GF-D8 (cell line): ENCODE measurements at regions not wholly inside any gene's neighbourhood (a gene's known extent, or its start where the extent isn't known, plus 50 kb on each side); places are given as distances from the start of the nearest gene placed in this dataset.

Experiments
- DNase-seq: peaks from one replicate; lab custom pipeline; 2025; lab: John Stamatoyannopoulos, UW

DNA sequence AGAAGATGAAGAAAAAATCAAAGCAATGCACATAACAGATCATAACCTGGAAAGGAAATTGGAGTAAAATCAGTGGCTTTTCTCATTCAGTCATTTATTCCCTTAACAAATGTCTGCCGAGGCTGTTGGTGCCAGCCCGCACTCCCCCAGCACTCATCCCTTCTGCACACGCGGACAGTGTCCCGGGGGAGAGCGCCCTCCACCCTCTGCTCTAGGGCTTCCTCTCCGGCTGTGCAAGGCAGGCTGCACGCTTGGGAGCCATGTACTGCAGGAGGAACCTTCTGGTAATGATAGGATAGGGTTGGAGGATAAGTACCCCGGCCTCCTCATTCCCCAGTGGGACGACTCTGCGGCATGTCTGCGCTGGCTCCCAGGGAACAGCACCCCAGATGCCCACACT lies 134.5 kb downstream of the PAX1 start:
- no peak for DNase-seq

DNA sequence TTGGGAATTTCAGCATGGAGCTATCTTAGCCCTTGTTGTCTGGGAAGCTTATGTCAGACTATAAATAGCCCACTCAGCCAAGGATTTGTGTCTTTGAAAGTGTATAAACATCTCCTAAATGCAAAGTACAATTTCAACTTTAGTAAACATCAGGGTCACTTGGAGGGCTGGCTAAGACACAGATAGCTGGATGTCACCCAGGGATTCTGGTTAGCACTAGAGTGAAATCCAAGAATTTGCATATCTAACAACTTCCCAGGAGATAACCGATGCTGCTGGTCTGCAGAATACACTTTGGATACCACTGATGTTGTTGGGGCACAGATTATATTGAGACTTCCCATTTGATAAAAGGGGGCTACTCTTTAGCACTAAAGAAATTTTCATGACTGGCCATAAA lies 130.9 kb downstream of the PAX1 start:
- no peak for DNase-seq

DNA sequence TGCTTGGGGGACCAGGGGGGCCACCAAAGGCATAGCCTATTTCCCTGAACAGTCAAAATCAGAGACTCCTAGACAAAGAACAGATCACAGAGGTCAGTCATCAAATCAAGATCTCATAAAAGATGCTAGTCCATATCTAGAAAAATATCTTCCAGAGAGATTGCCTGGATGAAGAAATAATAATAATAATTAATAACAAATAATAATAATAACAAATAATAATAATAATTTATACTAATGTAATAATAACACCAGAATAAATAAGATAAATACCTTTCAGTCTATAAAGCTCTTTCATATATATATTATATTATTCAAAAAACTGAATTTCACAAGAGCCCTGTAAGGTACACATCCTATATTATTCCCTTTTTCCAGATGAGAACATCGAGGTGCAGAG lies 129.6 kb downstream of the PAX1 start:
- no peak for DNase-seq

DNA sequence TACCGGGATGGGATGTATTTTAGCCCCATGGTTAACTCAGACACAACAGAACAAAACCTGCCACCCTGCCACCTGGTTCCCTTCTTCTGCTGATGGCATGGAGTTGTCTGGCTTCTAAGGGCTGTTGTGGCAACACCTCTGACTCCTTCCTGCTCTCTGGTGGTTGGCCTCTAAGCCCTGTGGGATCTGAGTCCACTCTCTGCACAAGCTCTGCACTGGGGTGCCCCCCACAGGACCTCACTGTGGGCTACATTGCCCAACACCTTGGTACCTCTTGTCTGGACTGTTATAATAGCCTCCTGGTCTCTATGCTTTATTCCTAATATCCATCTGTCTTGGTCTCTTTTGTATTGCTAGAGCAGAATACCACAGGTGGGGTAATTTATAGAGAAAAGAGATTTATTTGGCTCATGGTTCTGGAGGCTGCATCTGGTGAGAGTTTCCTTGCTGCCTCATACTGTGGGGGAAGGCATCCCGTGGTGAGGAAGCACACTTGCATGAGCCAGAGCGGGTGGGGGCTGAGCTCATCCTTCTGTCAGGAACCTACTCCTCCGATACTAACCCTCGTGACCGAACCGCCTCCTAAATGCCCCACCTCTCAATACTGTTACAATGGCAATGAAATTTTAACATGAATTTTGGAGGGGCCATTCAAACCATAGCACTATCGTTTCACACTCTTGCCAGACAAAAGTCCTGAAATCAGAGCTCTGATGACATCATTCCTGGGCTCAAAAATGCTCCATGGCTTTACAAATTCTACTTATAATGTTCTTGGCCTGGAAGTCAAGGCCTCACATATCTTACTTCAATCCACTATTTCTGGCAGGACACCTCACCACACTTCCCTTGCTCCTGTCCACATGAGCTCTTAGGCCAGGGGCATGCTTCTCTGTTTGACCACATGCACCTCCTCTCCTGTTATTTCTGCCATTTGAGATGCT lies 127.2 kb downstream of the PAX1 start:
- DNase-seq, result no peak

DNA sequence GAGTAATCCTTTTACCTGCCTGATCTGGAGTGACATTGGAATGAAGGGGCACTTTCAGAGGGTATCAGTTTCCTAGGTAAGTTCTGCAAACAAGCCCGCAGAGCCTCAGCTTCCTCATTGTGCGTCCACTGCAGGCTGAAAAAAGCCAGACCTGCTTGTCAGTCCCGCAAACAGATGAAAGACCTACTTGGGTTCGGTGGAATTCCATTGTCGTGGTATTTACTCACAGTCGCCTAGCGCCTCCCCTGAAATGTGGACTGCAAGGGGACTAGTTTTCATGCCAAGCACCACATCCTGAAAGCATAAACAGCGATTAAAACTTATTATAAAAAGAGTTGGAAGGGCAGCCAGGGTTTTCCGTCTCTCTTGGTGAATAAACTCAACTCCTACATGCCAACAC lies 121.5 kb downstream of the PAX1 start:
- DNase-seq, result no peak

DNA sequence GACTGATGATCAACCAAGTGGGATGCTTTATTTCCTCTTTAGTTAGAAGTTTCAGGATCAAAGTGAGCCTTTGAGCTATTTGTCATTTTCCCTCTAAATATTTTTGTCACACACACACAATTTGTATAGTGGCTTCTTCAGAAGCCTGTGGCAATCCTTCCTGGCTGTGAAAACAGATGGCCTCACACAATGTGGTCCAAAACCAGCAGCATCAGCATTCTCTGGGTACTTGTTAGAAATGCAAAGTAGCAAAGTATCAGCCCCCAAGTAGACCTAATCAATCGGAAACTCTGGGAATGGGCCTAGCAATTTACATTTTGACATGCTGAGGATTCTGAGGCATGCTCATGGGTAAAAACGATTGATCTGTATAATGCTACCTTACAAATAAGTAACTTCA lies 115.9 kb downstream of the PAX1 start:
- no peak for DNase-seq

DNA sequence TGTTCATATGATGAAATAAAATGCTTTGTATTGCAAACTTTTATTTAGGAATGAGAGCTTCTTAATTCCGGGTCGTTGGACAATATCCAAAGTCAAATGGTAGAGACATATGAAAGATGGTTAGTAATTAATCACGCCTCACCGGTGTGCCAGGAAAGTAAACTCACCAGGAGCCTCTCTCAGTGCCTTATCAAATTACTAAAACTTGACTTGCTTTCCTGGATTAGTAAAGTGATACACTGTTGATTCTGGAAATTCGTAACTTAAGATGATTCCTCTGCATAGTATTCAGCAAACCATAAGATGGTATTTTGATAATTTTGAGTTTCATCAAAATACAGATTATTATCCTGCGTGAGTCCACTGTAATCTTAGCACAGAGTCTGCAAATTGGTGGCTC lies 115.2 kb downstream of the PAX1 start:
- no peak for DNase-seq

DNA sequence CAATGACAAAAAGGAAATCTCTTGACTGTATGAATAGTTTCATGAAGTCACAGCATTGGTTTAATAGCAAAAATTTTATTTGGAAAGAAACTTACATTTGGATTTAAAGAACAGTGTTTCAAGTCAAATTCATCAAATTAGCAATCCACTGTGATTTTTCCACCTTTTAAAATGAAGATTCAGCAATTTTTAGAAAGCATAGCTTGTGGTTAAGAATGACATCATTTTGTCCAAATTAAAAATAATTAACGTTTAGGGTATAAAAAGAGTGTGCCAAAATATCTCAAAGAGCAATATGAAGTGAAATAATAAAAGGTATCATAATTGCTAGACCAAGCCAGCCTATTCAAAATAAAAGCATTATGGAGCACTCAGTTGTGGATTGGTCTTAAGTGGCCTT lies 114.6 kb downstream of the PAX1 start:
- no peak for DNase-seq

DNA sequence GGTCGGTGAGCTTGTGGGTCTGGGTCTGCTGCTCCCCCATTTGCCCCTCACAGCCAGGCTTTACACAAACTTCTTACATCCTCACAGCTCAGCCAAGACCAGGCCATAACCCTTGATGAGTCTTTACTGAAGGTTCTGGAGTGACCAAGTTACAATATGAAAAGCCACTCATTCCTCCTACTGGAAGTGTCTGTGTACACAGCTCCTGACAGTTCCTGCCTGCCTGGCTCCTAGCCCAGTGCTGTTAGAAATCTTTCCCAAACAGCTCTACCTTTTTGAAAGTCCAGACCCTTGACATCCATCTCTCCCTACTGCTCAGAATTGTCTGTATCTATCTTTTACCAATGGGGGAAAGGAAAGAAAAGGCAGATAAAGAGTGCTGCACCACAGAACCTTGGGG lies 106.9 kb downstream of the PAX1 start:
- no peak for DNase-seq

DNA sequence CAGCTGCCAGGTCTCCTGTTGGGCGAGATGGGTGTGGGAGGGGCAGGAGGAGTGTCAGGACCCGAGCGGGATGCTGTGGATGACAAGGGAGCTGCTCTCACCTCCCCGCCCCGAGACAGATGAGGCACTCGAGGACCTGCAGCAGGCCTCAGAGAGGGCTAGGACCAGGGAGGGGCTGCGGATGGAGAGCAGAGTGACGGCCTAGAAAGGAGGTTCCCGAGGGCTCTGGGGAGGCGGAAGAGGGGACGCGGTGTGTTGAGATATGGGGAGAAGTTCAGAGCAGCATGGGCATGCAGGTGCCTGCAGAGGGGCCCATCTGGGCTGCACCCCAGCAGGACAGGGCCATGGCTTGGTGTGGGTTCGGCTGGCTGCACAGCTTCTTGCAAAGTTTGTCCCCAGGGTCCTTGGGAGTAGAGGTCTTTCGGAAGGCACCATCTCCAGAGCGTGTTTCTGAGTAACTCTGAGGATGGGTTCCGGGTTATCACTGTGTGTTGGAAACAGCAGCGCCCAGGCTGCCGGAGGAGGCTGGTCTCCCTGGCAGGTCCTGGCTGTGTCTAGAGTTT lies 104.6 kb downstream of the PAX1 start:
- DNase-seq, result no peak

DNA sequence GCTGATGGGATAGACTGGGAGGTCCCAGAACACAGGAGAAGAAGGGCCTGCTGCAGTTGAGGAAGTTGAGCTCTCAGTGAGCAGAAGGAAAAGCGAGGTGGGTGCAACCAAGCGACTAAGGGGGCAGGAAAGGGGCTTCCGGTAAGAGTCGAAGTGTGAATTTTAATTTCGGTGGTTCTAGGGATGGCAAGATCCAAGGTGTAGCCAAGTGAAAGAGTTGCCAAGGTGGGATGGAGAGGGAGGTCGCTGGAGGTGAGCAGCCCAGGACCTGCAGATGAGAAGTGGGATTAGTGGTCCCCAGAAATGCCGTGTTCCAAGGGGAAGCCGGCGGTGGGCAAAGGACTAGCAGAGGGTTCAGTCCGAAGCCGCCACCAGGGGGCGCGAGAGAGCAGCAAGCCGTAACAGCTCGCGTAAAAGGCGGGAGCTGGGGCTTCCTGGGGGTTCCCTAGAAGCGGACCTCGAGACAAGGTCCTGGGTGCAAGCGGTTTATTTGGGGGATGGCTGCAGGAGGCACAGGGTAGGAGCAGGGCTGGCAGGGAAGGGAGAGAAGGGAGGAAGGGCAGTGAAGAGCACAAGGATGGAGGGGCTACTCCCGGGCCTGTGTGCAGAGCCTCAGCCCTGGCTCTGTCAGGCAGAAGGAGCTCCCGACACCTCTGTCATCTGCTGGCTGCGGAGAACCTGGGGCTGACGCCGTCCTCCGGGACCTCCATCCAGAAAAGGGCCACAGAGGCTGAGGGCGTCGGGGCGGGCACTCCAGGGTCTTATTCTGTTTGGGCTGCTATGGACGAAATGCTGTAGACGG lies 103.6 kb downstream of the PAX1 start:
- no peak for DNase-seq

DNA sequence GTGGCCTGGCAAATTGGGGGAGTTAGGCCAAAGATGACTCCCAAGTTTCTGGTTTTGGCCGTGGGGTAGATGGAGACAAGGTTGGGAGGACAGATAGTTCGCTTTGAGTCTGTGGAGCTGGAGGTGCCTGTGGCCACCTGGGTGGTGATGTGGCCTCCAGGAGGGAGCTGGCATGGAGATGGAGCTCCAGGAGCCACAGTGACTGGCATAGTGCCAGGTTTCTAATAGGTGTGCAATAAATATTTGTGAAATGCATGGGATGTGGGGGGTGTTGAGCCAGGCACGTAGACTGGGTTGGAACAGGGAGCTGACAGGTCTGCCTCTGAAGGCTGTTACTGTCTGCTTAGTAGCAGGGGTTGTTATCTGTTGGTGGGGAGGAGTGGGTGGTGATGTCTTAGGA lies 102.7 kb downstream of the PAX1 start:
- no peak for DNase-seq

DNA sequence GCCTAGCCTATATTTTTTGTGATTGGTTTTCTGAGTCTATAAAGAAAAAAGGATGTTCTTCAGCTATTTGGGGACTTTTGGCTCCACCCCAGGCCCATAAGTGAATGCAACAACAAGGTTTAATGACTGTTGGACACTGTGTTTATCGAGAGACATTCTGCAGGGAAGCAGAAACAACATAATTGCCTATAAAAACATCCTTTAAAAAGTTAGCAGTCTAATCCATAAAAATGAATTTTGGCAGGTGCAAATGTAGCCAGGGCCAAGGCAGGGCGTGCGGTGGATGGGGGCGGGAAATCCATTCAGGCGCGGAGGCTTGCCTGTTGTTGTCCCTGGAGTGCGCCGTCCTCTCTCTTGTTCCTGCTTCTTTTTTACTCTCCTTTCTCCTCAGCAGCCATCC lies 99.3 kb downstream of the PAX1 start:
- DNase-seq, result no peak

DNA sequence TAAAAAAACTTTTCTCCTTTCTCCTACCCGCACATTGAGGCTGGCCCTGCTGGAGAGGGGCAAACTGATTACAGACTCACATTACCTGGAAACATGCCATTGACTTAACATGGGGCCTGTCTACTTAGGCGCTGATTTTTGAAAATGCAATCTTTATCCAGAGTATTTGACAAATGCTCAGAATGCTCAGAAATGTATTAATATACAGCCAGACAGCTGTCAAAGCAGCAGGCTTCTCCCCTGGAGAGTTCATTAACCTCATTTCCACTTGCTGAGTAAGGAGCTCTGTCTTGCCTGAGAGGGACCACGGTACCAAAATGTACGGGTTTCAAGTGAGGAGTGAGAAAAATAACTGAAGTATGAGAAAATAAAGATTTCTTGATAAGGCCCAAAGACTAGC lies 95.7 kb downstream of the PAX1 start:
- no peak for DNase-seq

DNA sequence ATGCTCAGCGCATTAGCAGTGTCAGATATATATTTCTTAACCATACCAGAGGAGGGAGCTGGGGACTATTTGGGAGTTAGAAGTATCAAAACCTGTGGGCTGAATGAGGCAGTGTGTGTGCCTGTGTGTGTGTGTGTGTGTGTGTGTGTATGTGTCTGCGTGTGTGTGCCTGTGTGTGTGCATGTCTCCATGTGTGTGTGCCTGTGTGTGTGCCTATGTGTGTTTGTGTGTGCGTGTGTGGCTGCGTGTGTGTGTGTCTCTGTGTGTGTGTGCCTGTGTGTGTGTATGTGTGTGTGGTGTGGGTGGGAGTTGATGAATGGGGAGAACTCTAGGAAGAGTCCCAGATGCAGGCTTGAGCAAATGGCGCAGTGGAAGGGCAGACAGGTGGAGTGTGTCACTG lies 92.9 kb downstream of the PAX1 start:
- no peak for DNase-seq

DNA sequence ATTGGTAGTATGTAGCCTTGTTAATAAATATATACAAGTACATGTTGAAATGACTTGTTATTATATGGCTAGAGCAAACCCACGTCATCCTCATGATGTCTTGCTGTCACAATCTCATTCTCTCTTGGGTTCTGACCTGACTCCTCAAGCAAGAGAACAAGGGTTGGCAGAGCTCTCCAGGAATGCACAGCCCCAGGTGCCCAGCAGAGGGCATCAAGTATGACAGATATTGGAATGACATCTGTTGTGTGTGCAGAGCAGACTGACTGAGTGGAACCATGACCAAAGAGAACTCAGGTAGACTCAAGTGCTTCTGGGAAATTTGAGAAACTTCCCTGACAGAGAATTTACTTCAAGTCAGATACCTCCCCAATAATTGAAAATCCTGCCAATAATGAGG lies 90.6 kb downstream of the PAX1 start:
- no peak for DNase-seq

DNA sequence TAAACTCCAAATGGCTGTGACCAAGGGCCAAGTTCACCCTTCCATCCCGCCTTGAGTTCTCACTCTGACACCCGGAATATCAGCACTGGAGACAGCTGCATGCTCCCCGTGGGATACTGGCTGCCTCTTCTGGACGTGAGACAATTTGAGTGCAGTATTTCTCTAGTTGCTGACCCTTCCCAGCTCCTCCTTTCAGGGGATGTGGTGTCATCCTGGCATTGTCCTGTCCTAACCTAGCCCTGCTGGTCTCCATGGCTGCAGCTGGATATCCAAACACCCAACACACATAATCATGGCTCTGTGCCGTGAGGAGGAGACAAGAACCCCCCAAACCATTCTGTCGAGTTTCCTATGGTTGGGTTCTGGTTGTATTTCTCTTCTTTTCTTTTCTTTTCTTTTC lies 82.6 kb downstream of the PAX1 start:
- DNase-seq, result no peak

DNA sequence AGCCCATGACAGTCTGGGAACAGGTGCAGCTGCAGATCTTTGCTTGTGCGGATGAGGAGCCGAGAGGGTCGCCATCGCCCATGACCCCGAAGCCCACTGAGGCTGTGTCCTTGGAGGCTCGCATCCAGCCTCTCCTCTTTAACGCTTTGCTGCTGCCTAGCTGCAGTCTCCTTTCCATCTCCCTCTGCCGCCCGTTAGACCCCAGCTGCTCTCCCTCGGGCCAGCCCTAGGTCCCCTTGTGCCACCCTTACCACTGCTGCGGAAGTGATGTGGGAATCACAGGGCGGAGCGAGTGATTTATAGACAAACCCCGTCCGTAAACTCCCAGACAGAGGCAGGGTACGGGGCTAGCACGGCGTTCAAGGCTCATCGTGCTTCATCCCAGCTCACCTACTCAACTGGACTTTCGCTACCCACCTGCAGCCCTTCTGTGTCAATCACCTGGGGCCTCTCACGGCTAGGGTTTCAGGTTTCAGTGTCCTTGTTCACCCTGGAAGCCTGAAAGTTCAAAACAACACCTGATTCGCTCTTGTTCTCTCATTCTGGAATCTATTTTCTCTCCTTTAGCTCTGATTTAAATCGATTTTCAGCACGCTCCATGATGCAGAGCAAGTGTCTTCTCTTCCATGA lies 76.1 kb downstream of the PAX1 start:
- no peak for DNase-seq

DNA sequence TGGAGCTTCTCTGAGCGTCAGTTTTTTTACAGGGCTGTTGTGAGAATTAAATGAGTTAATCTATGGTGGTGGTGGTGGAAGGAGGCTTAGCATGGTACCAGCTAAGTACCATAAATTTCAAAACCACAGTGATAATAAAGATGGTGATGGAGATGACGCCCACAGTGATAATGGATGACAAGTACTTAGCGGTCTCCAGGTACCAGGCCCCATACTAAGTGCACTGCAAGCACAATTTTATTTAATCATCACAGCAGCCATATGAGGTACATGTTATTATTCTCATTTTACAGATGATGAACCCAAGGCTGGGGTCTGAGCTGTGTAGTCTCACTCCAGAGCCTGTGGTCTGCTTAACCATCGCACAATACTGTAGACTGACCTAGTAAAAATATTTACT lies 75.1 kb downstream of the PAX1 start:
- DNase-seq, result no peak
